Liver (tissue), 7 donors: ENCODE measurements at regions not wholly inside any gene's neighbourhood (a gene's known extent, or its start where the extent isn't known, plus 50 kb on each side); places are given as distances from the start of the nearest gene placed in this dataset.

Experiments used
- DNase-seq: peaks from one replicate; pipeline ENCODE4 v3.0.0-alpha.2; 2017; ENCODE audit warnings: low spot score
- H3K27ac ChIP-seq, 2 donors: one replicate each; pipeline ENCODE4 v1.7.0; 2013; ENCODE audit warnings: inconsistent platforms in 2 of 2, low read length in 2 of 2, control low read depth in 1 of 2, low read depth in 1 of 2, mild to moderate bottlenecking in 1 of 2
- H3K27me3 ChIP-seq, 4 donors: one replicate each; pipeline versions ENCODE4 v1.6.1 to v1.7.0; 2013; ENCODE audit warnings: low read length in 3 of 4, inconsistent platforms in 1 of 4, mild to moderate bottlenecking in 1 of 4, moderate library complexity in 1 of 4; ENCODE audit not compliant: control insufficient read depth in 4 of 4, insufficient read depth in 4 of 4
- H3K36me3 ChIP-seq, 4 donors: one replicate each; pipeline versions ENCODE4 v1.6.1 to v1.7.0; 2013; ENCODE audit warnings: low read length in 3 of 4, mild to moderate bottlenecking in 3 of 4, low read depth in 1 of 4, moderate library complexity in 1 of 4; ENCODE audit not compliant: control insufficient read depth in 4 of 4, insufficient read depth in 3 of 4
- H3K4me1 ChIP-seq, 4 donors: one replicate each; pipeline versions ENCODE4 v1.6.1 to v1.7.0; 2013; ENCODE audit warnings: low read length in 3 of 4, mild to moderate bottlenecking in 3 of 4, moderate library complexity in 1 of 4; ENCODE audit not compliant: control insufficient read depth in 4 of 4, insufficient read depth in 4 of 4
- H3K4me3 ChIP-seq, 3 donors: one replicate each; pipeline versions ENCODE4 v1.6.1 to v1.7.0; 2013; ENCODE audit warnings: low read length in 3 of 3, control low read depth in 1 of 3, low read depth in 1 of 3, mild to moderate bottlenecking in 1 of 3
- H3K9ac ChIP-seq, 2 donors: one replicate each; pipeline ENCODE4 v1.7.0; 2013; ENCODE audit warnings: low read length in 2 of 2, mild to moderate bottlenecking in 2 of 2, moderate library complexity in 2 of 2, control low read depth in 1 of 2, low read depth in 1 of 2
- H3K9me3 ChIP-seq, 4 donors: one replicate each; pipeline versions ENCODE4 v1.6.1 to v1.7.0; 2013; ENCODE audit warnings: low read length in 3 of 4; ENCODE audit not compliant: control insufficient read depth in 4 of 4
- FOXA1 ChIP-seq: IDR thresholded peaks from 2 replicates; pipeline ENCODE4 v1.6.1; 2016; ENCODE audit warnings: antibody characterized with exemption
- FOXA2 ChIP-seq: IDR thresholded peaks from 2 replicates; pipeline ENCODE4 v1.6.1; 2016; ENCODE audit warnings: antibody characterized with exemption
- HNF4A ChIP-seq, 2 donors: conservative IDR thresholded peaks; 2 replicates each; pipeline ENCODE4 v1.6.1; 2016; ENCODE audit warnings: antibody characterized with exemption in 2 of 2, mild to moderate bottlenecking in 2 of 2
- HNF4G ChIP-seq: IDR thresholded peaks from 2 replicates; pipeline ENCODE4 v1.6.1; 2016; ENCODE audit warnings: antibody characterized with exemption
- JUND ChIP-seq, 2 donors: IDR thresholded peaks; 2 replicates each; pipeline ENCODE4 v1.6.1; 2016; ENCODE audit warnings: antibody characterized with exemption in 2 of 2
- NR2F2 ChIP-seq: IDR thresholded peaks from 2 replicates; pipeline ENCODE4 v1.6.1; 2016; ENCODE audit warnings: antibody characterized with exemption
- RXRA ChIP-seq, 2 donors: IDR thresholded peaks; 2 replicates each; pipeline ENCODE4 v1.6.1; 2017 to 2018; ENCODE audit warnings: antibody characterized with exemption in 2 of 2, mild to moderate bottlenecking in 1 of 2
- SP1 ChIP-seq: IDR thresholded peaks from 2 replicates; pipeline ENCODE4 v1.6.1; 2018; ENCODE audit warnings: antibody characterized with exemption, mild to moderate bottlenecking
- YY1 ChIP-seq: IDR thresholded peaks from 2 replicates; pipeline ENCODE4 v1.6.1; 2016; ENCODE audit warnings: antibody characterized with exemption, mild to moderate bottlenecking
- WGBS: extraction: QIAGEN DNeasy Blood & Tissue Kit; methylation state at CpG from one replicate; pipeline ENCODE4 v1.1.7; 2013; 5-methylcytosine and 5-hydroxymethylcytosine counted together
- TF ChIP-seq, protein P1 (sequence below): IDR thresholded peaks from 2 replicates; pipeline ENCODE4 v1.6.1; 2016; ENCODE audit warnings: antibody characterized with exemption
- TF ChIP-seq, protein P2 (sequence below): IDR thresholded peaks from 2 replicates; pipeline ENCODE4 v1.6.1; 2016; ENCODE audit warnings: antibody characterized with exemption
- TF ChIP-seq, protein P3 (sequence below): IDR thresholded peaks from 2 replicates; pipeline ENCODE4 v1.6.1; 2016; ENCODE audit warnings: antibody characterized with exemption, mild to moderate bottlenecking
- TF ChIP-seq, protein P4 (sequence below): IDR thresholded peaks from 2 replicates; pipeline ENCODE4 v1.6.1; 2016; ENCODE audit warnings: antibody characterized with exemption
- donor health status: healthy.
- donor health status: healthy.
- donor health status: healthy.
- donor health status: healthy.

DNA sequence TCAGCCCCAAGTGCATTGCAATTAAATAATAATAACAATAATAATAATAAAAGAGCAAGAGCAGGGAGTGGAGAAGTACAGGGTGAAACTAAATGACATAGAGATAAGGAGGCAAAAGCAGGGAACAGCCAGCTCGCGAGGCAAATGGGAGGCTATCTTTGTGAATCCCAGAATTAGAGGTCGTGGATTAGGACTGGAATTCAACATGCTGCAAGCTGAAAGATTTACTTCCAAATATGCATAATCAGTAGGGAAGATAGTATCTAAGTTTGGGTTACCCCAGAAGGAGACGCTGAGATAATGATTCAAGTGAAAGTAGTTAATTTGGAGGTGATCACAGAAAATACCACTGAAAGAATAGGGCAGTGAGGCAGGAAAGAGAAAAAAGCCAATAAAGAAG is 119.4 kb upstream of the UBE2E2 start:
- Histone ChIP-seq H3K9ac (no peak overlapping the region), H3K27ac (no peak overlapping the region), H3K4me1 (no peaks in the 10 kb centered on the region), H3K36me3 (no peaks in the 10 kb centered on the region), H3K27me3 (no peaks in the 10 kb centered on the region), H3K4me3 (no peak overlapping the region), H3K9me3 (no peaks in the 10 kb centered on the region)
- no peak for DNase-seq
- no peak for TF ChIP-seq HNF4A (conservative IDR thresholded peaks at IDR 0.05)
- TF ChIP-seq FOXA1, result no peak
- TF ChIP-seq RXRA (IDR thresholded peaks at IDR 0.05), result no peak
- no peak for TF ChIP-seq HNF4G
- no peak for TF ChIP-seq FOXA2
- WGBS, result 76% methylated on average over 4 of the region's 4 CpGs

DNA sequence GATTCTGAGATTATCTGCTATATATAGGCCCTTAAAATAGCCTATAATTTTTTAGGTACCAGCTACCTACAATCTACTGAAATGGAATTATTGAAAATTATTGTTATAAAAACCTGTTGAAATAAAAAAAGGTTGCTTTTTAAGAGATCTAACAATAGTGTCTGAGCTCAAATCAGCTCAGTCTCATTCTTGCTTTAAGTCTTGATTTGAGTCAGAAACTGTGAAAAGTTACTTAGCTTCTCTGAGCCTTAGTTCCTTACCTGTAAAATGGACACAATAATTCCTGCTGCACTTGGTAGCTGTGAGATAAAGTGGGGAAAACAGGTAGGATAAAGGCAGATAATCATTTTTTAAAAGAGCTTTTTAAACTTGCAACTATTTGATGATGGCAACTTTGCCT is 118.8 kb upstream of the UBE2E2 start:
- H3K36me3 ChIP-seq, result no peaks in the 10 kb centered on the region
- H3K27me3 ChIP-seq, result no peaks in the 10 kb centered on the region
- H3K9me3 ChIP-seq, result no peaks in the 10 kb centered on the region
- no peak overlapping the region for H3K9ac ChIP-seq
- no peak overlapping the region for H3K4me3 ChIP-seq
- TF ChIP-seq HNF4G (no peak), JUND (IDR thresholded peaks at IDR 0.05) (no peak), FOXA1 (no peak), SP1 (no peak), YY1 (no peak), RXRA (IDR thresholded peaks at IDR 0.05) (no peak), NR2F2 (no peak), HNF4A (conservative IDR thresholded peaks at IDR 0.05) (no peak)
- TF ChIP-seq, protein P1, sequence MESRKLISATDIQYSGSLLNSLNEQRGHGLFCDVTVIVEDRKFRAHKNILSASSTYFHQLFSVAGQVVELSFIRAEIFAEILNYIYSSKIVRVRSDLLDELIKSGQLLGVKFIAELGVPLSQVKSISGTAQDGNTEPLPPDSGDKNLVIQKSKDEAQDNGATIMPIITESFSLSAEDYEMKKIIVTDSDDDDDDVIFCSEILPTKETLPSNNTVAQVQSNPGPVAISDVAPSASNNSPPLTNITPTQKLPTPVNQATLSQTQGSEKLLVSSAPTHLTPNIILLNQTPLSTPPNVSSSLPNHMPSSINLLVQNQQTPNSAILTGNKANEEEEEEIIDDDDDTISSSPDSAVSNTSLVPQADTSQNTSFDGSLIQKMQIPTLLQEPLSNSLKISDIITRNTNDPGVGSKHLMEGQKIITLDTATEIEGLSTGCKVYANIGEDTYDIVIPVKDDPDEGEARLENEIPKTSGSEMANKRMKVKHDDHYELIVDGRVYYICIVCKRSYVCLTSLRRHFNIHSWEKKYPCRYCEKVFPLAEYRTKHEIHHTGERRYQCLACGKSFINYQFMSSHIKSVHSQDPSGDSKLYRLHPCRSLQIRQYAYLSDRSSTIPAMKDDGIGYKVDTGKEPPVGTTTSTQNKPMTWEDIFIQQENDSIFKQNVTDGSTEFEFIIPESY, result no peak
- TF ChIP-seq, protein P2, sequence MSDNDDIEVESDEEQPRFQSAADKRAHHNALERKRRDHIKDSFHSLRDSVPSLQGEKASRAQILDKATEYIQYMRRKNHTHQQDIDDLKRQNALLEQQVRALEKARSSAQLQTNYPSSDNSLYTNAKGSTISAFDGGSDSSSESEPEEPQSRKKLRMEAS, result no peak
- TF ChIP-seq, protein P3, sequence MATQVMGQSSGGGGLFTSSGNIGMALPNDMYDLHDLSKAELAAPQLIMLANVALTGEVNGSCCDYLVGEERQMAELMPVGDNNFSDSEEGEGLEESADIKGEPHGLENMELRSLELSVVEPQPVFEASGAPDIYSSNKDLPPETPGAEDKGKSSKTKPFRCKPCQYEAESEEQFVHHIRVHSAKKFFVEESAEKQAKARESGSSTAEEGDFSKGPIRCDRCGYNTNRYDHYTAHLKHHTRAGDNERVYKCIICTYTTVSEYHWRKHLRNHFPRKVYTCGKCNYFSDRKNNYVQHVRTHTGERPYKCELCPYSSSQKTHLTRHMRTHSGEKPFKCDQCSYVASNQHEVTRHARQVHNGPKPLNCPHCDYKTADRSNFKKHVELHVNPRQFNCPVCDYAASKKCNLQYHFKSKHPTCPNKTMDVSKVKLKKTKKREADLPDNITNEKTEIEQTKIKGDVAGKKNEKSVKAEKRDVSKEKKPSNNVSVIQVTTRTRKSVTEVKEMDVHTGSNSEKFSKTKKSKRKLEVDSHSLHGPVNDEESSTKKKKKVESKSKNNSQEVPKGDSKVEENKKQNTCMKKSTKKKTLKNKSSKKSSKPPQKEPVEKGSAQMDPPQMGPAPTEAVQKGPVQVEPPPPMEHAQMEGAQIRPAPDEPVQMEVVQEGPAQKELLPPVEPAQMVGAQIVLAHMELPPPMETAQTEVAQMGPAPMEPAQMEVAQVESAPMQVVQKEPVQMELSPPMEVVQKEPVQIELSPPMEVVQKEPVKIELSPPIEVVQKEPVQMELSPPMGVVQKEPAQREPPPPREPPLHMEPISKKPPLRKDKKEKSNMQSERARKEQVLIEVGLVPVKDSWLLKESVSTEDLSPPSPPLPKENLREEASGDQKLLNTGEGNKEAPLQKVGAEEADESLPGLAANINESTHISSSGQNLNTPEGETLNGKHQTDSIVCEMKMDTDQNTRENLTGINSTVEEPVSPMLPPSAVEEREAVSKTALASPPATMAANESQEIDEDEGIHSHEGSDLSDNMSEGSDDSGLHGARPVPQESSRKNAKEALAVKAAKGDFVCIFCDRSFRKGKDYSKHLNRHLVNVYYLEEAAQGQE, result no peak
- TF ChIP-seq, protein P4, sequence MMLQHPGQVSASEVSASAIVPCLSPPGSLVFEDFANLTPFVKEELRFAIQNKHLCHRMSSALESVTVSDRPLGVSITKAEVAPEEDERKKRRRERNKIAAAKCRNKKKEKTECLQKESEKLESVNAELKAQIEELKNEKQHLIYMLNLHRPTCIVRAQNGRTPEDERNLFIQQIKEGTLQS, result no peak
- H3K27ac ChIP-seq, result no peak overlapping the region
- no peaks in the 10 kb centered on the region for H3K4me1 ChIP-seq
- no peak for DNase-seq

DNA sequence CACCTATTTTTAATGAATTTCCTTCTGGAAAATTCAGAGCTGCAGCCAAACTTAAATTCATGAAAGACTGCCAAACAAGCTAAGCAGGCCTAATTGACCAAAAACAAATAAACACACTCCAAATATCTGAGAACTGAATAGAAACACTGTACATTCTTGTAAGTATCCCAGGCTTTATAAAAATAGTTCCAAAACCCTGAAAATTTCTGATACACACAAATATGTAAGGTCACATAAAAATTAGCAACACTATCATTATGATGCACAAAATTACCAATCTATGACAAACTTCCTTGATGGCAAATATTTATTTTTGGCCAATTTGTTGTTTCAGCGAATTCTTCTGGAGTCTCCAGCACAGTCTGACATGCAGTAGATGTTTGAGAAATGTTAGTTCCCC is 117.9 kb upstream of the UBE2E2 start:
- WGBS, result 71% methylated on average over 1 of the region's 1 CpG
- H3K27ac ChIP-seq, result no peak overlapping the region
- no peak overlapping the region for H3K4me3 ChIP-seq

More for the DNA sequence above, 117.9 kb upstream of the UBE2E2 start:
- peak; percentile 62 for TF ChIP-seq NR2F2
- TF ChIP-seq, protein P4, result no peak
- H3K27me3 ChIP-seq, result no peaks in the 10 kb centered on the region
- H3K36me3 ChIP-seq, result no peaks in the 10 kb centered on the region
- no peak overlapping the region for H3K9ac ChIP-seq
- no peak for DNase-seq
- no peaks in the 10 kb centered on the region for H3K4me1 ChIP-seq
- H3K9me3 ChIP-seq, result no peaks in the 10 kb centered on the region
